ENCODE measurements at regions not wholly inside any gene's neighbourhood (a gene's known extent, or its start where the extent isn't known, plus 50 kb on each side); places are given as distances from the start of the nearest gene placed in this dataset.
"Not testable (repeated sequence)": the region's sequence is repeated elsewhere in the genome, so short reads cannot be mapped to it uniquely, and the experiment has no call there.

DNA sequence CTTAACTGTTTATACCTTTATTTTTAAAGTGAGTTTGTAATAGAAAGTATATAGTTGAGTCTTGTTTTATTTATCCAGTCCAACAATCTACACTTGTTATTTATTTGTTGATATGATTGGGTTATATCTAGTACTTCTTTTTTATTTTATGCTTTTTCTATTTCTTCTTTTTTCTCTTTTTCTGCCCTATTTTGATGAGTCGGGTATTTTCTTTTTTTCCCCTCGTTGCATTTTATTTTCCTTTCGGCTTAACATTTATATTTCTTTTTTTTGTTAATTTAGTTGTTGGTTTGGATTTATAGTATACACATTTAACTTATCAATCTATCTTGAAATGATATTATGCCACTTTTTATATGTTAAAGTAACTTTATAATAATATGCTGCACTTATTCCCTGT lies 111.7 kb upstream of the IZUMO3 start:
- DNase-seq (no peak), ATAC-seq (ENCODE audit: low read depth) (no peak)
- H3K4me3 Mint-ChIP-seq = no peak overlapping the region
- ChIA-PET POLR2A (no interaction called here), CTCF (no interaction called here)
- no peak overlapping the region for H3K27ac Mint-ChIP-seq
- intact Hi-C loops (cut with micrococcal nuclease) = no loop called here
- no peaks in the 10 kb centered on the region for H3K36me3 Mint-ChIP-seq (ENCODE audit: low read depth)
- H3K27me3 Mint-ChIP-seq = no peaks in the 10 kb centered on the region
- no peaks in the 10 kb centered on the region for H3K4me1 Mint-ChIP-seq
- peaks cover 7% of the 10 kb centered on the region for H3K9me3 Mint-ChIP-seq
- TF ChIP-seq, protein P1, sequence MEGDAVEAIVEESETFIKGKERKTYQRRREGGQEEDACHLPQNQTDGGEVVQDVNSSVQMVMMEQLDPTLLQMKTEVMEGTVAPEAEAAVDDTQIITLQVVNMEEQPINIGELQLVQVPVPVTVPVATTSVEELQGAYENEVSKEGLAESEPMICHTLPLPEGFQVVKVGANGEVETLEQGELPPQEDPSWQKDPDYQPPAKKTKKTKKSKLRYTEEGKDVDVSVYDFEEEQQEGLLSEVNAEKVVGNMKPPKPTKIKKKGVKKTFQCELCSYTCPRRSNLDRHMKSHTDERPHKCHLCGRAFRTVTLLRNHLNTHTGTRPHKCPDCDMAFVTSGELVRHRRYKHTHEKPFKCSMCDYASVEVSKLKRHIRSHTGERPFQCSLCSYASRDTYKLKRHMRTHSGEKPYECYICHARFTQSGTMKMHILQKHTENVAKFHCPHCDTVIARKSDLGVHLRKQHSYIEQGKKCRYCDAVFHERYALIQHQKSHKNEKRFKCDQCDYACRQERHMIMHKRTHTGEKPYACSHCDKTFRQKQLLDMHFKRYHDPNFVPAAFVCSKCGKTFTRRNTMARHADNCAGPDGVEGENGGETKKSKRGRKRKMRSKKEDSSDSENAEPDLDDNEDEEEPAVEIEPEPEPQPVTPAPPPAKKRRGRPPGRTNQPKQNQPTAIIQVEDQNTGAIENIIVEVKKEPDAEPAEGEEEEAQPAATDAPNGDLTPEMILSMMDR (IDR thresholded peaks at IDR 0.05) = no peak

DNA sequence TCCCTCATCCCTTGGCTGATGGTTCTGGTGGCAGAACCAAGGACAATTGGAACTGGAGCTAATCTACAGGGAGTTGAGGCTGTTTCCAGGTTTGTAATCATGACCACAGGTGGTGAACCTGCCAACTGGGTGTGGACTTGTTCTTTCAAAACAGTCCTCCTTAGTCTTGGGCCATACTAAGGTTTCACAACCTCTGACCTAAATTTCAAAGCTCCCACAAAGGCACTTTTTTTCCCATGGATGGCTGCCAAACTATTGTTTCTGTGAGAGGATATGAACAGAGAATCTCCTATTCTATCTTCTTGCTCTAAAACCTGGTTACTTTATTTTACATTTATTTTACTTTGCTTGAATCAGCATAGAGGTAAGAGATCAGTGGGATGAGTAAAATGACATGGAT lies 106.5 kb upstream of the IZUMO3 start:
- intact Hi-C loops (cut with micrococcal nuclease) = no loop called here
- H3K36me3 Mint-ChIP-seq (ENCODE audit: low read depth) = no peaks in the 10 kb centered on the region
- ChIA-PET CTCF (no interaction called here), POLR2A (no interaction called here)
- peaks cover 10% of the 10 kb centered on the region for H3K9me3 Mint-ChIP-seq
- H3K4me3 Mint-ChIP-seq = no peak overlapping the region
- ATAC-seq (ENCODE audit: low read depth) (no peak), DNase-seq (no peak)
- TF ChIP-seq, protein P1 (IDR thresholded peaks at IDR 0.05) = no peak
- no peak overlapping the region for H3K27ac Mint-ChIP-seq
- H3K4me1 Mint-ChIP-seq = no peaks in the 10 kb centered on the region
- no peaks in the 10 kb centered on the region for H3K27me3 Mint-ChIP-seq

GRCh38 chr9:24628809-24629208 lies 83.1 kb upstream of the IZUMO3 start:
- H3K4me3 Mint-ChIP-seq; ATAC-seq (ENCODE audit: low read depth); H3K27ac Mint-ChIP-seq; H3K36me3 Mint-ChIP-seq (ENCODE audit: low read depth); CTCF ChIA-PET; intact Hi-C loops (cut with micrococcal nuclease); DNase-seq; POLR2A ChIA-PET; H3K4me1 Mint-ChIP-seq; H3K27me3 Mint-ChIP-seq: not testable (repeated sequence)
- H3K9me3 Mint-ChIP-seq = peaks cover 13% of the 10 kb centered on the region

DNA sequence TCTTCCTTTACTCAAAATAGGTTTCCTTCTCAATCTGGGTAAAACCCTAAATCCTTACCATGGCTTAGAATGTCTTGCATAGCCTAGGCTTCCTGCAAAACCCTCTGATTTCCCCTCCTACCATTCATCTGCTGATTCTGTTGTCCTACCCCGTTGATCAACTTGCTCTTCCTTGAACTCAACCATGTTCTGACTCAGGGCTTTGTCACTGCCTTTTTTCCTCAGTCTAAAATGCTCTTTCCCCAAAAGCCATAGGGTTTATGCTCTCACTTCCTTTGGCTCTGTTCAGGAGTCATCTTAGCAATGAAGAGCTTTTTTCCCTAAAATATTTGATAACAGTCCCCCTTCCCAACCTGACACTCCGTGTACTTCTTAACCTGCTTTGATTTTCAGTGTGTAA lies 79.4 kb upstream of the IZUMO3 start:
- intact Hi-C loops (cut with micrococcal nuclease) = no loop called here
- H3K4me3 Mint-ChIP-seq = no peak overlapping the region
- ATAC-seq (ENCODE audit: low read depth) (no peak), DNase-seq (no peak)
- ChIA-PET CTCF (no interaction called here), POLR2A (no interaction called here)
- H3K4me1 Mint-ChIP-seq = no peaks in the 10 kb centered on the region
- no peaks in the 10 kb centered on the region for H3K27me3 Mint-ChIP-seq
- no peaks in the 10 kb centered on the region for H3K36me3 Mint-ChIP-seq (ENCODE audit: low read depth)
- TF ChIP-seq, protein P1 (IDR thresholded peaks at IDR 0.05) = no peak
- H3K9me3 Mint-ChIP-seq = peaks cover 11% of the 10 kb centered on the region
- no peak overlapping the region for H3K27ac Mint-ChIP-seq

GRCh38 chr9:24624481-24624880 lies 78.8 kb upstream of the IZUMO3 start:
- Mint-ChIP-seq H3K27ac (no peak overlapping the region), H3K9me3 (peaks cover 13% of the 10 kb centered on the region), H3K4me3 (no peak overlapping the region), H3K36me3 (ENCODE audit: low read depth) (no peaks in the 10 kb centered on the region), H3K27me3 (no peaks in the 10 kb centered on the region), H3K4me1 (no peaks in the 10 kb centered on the region)
- TF ChIP-seq, protein P1 (IDR thresholded peaks at IDR 0.05) = no peak
- intact Hi-C loops (cut with micrococcal nuclease) = no loop called here
- POLR2A ChIA-PET = no interaction called here
- CTCF ChIA-PET = no interaction called here
- no peak for ATAC-seq (ENCODE audit: low read depth)
- no peak for DNase-seq

DNA sequence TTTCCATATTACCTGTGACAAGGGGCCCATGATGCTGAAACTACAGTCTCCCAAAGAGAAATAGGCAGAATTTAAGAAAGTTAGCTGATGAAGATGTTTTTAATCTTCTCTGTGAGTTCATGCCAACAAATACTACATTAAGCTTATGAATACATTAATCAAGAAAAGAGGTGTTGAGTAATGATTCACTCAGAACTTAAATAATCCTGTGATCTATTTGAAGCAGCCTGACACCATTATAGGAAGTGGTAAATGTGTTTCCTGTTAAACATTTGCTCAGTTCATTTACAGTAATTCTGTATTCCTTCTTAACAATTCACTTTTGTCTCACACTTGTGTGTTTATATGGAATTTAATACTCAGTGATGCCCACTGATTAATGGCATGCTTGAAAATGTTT lies 75.0 kb upstream of the IZUMO3 start:
- ATAC-seq (ENCODE audit: low read depth) (no peak), DNase-seq (no peak)
- peaks cover 8% of the 10 kb centered on the region for H3K9me3 Mint-ChIP-seq
- H3K36me3 Mint-ChIP-seq (ENCODE audit: low read depth) = no peaks in the 10 kb centered on the region
- H3K4me3 Mint-ChIP-seq = no peak overlapping the region
- TF ChIP-seq, protein P1 (IDR thresholded peaks at IDR 0.05) = no peak
- H3K4me1 Mint-ChIP-seq = no peaks in the 10 kb centered on the region
- intact Hi-C loops (cut with micrococcal nuclease) = no loop called here
- H3K27ac Mint-ChIP-seq = no peak overlapping the region
- POLR2A ChIA-PET = no interaction called here
- CTCF ChIA-PET = no interaction called here
- H3K27me3 Mint-ChIP-seq = no peaks in the 10 kb centered on the region

Measured in activated B cell treated with CpG ODN at 0.5 μM for 24 hours (primary cell).